ENCODE measurements at regions not wholly inside any gene's neighbourhood (a gene's known extent, or its start where the extent isn't known, plus 50 kb on each side); places are given as distances from the start of the nearest gene placed in this dataset.

DNA sequence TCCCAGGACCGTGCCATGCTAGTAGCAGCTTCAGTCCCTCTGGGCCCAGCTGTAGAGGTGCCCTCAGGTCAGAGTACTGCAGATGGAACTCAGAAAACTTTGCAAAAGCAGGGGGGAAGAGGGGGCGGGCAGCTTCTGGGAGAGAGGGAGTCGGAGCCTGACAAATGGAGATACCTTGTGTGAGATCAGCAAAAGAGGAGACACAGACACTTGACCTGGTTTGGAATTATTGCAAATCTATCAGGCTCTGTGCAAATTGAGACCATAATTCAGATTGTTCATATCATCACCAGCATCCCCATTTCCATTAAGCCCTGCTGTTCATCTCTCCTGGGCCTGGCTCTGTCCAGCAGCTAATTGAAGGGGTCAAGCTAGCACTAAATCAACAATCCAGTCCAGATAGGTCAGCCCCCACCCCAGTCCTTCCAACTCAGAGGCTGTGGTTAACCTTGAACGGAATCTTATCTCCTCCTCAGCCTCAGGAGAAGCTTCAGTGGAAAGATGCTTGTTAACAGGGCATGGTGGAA, 292.6 kb upstream of the PLET1 start:
- no peak for TF ChIP-seq FOSL1 (IDR thresholded peaks at IDR 0.05; ENCODE audit: insufficient read depth, low read depth, low read length)
- TF ChIP-seq NANOG (IDR thresholded peaks at IDR 0.05; ENCODE audit: insufficient read depth, low read depth, low read length, poor library complexity, severe bottlenecking): no peak
- TF ChIP-seq EP300 (IDR thresholded peaks at IDR 0.05; ENCODE audit: borderline replicate concordance in 1 of 2, low read depth in 2 of 2, low read length in 2 of 2): no peak
- no peak for TF ChIP-seq NRF1 (IDR thresholded peaks at IDR 0.05; ENCODE audit: low read depth, low read length)
- no peak for TF ChIP-seq TAF1 (IDR thresholded peaks at IDR 0.05; ENCODE audit: low read depth, low read length)
- no peak for TF ChIP-seq RNF2 (IDR thresholded peaks at IDR 0.05; ENCODE audit: borderline replicate concordance, low read depth, low read length, missing control alignments, poor library complexity, severe bottlenecking)
- TF ChIP-seq, protein P1, sequence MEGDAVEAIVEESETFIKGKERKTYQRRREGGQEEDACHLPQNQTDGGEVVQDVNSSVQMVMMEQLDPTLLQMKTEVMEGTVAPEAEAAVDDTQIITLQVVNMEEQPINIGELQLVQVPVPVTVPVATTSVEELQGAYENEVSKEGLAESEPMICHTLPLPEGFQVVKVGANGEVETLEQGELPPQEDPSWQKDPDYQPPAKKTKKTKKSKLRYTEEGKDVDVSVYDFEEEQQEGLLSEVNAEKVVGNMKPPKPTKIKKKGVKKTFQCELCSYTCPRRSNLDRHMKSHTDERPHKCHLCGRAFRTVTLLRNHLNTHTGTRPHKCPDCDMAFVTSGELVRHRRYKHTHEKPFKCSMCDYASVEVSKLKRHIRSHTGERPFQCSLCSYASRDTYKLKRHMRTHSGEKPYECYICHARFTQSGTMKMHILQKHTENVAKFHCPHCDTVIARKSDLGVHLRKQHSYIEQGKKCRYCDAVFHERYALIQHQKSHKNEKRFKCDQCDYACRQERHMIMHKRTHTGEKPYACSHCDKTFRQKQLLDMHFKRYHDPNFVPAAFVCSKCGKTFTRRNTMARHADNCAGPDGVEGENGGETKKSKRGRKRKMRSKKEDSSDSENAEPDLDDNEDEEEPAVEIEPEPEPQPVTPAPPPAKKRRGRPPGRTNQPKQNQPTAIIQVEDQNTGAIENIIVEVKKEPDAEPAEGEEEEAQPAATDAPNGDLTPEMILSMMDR (IDR thresholded peaks at IDR 0.05; ENCODE audit: control extremely low read depth in 1 of 3, insufficient read depth in 1 of 3, low read depth in 1 of 3, low read length in 3 of 3): no peak
- no peak for TF ChIP-seq SP4 (IDR thresholded peaks at IDR 0.05; ENCODE audit: low read length)
- TF ChIP-seq EGR1 (IDR thresholded peaks at IDR 0.05; ENCODE audit: borderline replicate concordance, low read depth, low read length): no peak
- no peak for TF ChIP-seq SIRT6 (IDR thresholded peaks at IDR 0.05; ENCODE audit: low read length)
- no peak for TF ChIP-seq JUND (IDR thresholded peaks at IDR 0.05; ENCODE audit: low read length)
- no peak for TF ChIP-seq MAFK (IDR thresholded peaks at IDR 0.05; ENCODE audit: low read depth, low read length)
- no peaks in the 10 kb centered on the region for H3K79me1 ChIP-seq (ENCODE audit: low read depth, low read length)
- H3K4me3 ChIP-seq (ENCODE audit: extremely low read depth in 1 of 4, insufficient read depth in 2 of 4, low read depth in 3 of 4, low read length in 4 of 4): no peak overlapping the region
- ChIA-PET CTCF (ENCODE audit: partially characterized antibody) (interaction anchor here (0.8 to 5.4 kb wide), 11 partner anchors 11 to 737 kb away, joined by 3 to 57 read pairs (median 6); no protein-coding TSS in a partner anchor), POLR2A (ENCODE audit: partially characterized antibody) (no interaction called here)
- no peak overlapping the region for H3K18ac ChIP-seq (ENCODE audit: extremely low read depth, low read length)
- H2BK12ac ChIP-seq (ENCODE audit: low read depth, low read length): no peak overlapping the region
- H3K27ac ChIP-seq (ENCODE audit: low read depth, low read length): no peak overlapping the region
- no peaks in the 10 kb centered on the region for H3K27me3 ChIP-seq (replicated peaks in 1 of 4; ENCODE audit: control insufficient read depth in 3 of 4, extremely low read depth in 1 of 4, insufficient read depth in 3 of 4, low read length in 3 of 4)
- H3K4me1 ChIP-seq (replicated peaks in 1 of 4; ENCODE audit: control insufficient read depth in 3 of 4, insufficient read depth in 4 of 4, low read length in 3 of 4): no peaks in the 10 kb centered on the region; a peak in 1 of 7 replicates
- 75% methylated on average over 4 of the region's 4 CpGs; no CpG with 5 or more reads in 1 of the 2 experiments for WGBS, 2 experiments (ENCODE audit: extremely low coverage in 1 of 2, insufficient coverage in 1 of 2, insufficient read length in 1 of 2, insufficient replicate concordance in 2 of 2, low coverage in 1 of 2, low lambda C conversion rate in 2 of 2, missing lambda C conversion rate in 1 of 2)
- no peaks in the 10 kb centered on the region for H4K20me1 ChIP-seq (replicated peaks in 1 of 2; ENCODE audit: control insufficient read depth in 1 of 2, insufficient read depth in 2 of 2, low read length in 2 of 2)
- no peak for DNase-seq (ENCODE audit: low read depth in 1 of 2, low spot score in 2 of 2)
- no peak for FAIRE-seq
- no peak overlapping the region for H2AK5ac ChIP-seq (ENCODE audit: low read depth, low read length)
- H2AFZ ChIP-seq (ENCODE audit: low read length): no peak overlapping the region
- no peak overlapping the region for H3K14ac ChIP-seq (ENCODE audit: insufficient read length)
- no peaks in the 10 kb centered on the region for H3K23me2 ChIP-seq (ENCODE audit: low read depth, low read length)
- no peak overlapping the region for H4K91ac ChIP-seq (replicated peaks; ENCODE audit: insufficient read length, low read length)
- no peak overlapping the region for H3K4me2 ChIP-seq (ENCODE audit: insufficient read depth in 1 of 2, low read depth in 2 of 2, low read length in 2 of 2)
- no peaks in the 10 kb centered on the region for H3K36me3 ChIP-seq (ENCODE audit: control insufficient read depth in 2 of 4, insufficient read depth in 4 of 4, low read length in 3 of 4)
- no peak overlapping the region for H3K9ac ChIP-seq (replicated peaks in 1 of 4; ENCODE audit: extremely low read depth in 1 of 4, low read depth in 3 of 4, low read length in 3 of 4)
- no peak overlapping the region for H3K23ac ChIP-seq (ENCODE audit: insufficient read length)
- H4K5ac ChIP-seq (ENCODE audit: insufficient read length, low read depth, low read length): no peak overlapping the region
- H4K8ac ChIP-seq (ENCODE audit: extremely low read depth, insufficient read depth, low read length): no peak overlapping the region
- H2BK5ac ChIP-seq (ENCODE audit: low read depth, low read length): no peak overlapping the region
- H3K56ac ChIP-seq (replicated peaks; ENCODE audit: insufficient read length, low read depth, low read length): no peak overlapping the region
- H3K79me2 ChIP-seq (ENCODE audit: control insufficient read depth in 1 of 2, insufficient read depth in 2 of 2, low read length in 2 of 2): no peaks in the 10 kb centered on the region
- H2BK120ac ChIP-seq (replicated peaks; ENCODE audit: low read depth, low read length): no peak overlapping the region
- no peaks in the 10 kb centered on the region for H3K9me3 ChIP-seq (ENCODE audit: insufficient read depth in 2 of 2, low read depth in 1 of 2, low read length in 1 of 2)
- H2BK20ac ChIP-seq (ENCODE audit: low read length): no peak overlapping the region
- H3K4ac ChIP-seq (replicated peaks; ENCODE audit: insufficient read length, low read depth, low read length): no peak overlapping the region
- H2BK15ac ChIP-seq (ENCODE audit: low read length): no peak overlapping the region

All from H1 (cell line).